ENCODE measurements at regions not wholly inside any gene's neighbourhood (a gene's known extent, or its start where the extent isn't known, plus 50 kb on each side); places are given as distances from the start of the nearest gene placed in this dataset.

DNA sequence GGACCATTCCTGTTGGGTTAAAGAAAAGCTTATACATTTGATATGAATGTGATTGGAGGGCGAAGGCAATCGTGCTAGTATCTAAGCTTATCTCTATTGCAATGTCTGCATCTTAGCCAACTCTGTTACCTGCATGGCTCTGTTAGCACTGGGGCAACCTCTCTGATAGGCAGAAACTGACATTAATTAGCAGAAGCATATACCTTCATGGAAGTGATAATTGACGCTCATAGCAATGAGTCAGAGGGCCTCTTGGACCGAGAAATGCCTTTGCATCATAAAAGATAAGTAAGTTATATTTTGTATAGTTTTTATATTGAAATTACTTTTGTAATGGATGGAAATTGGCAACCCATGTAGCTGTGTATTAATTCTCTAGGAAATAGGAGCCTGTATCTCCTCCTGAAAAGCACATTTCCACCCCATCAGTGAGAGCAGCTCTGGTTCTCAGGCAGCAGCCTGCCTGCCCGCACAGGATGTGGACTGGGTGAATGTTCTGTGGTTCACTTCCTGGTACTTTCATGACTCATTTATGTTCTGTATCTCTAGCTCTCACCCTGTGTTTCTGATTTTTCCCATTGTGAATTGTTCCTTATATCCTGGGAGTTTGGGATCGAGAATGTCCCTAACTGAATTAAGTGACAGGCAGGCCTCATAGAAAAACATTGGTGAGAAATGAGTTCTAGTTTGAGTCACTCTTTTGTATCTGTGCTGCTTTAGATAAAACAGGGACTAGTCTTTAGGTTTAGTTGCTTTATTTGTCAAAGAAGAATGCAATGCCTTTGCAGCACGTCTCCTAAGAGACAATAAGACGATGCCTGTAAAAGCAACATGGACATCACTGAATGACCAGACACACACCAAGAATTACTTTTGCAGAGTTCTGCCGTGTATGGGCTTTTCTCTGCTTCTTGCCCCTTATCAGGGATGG is 344.9 kb downstream of the DCDC2C start:
- Histone ChIP-seq H3K4me3 (ENCODE audit: insufficient read depth, low read depth, low read length) (no peak overlapping the region), H3K27me3 (ENCODE audit: control insufficient read depth, insufficient read depth, low read length) (no peaks in the 10 kb centered on the region), H3K36me3 (replicated peaks; ENCODE audit: control insufficient read depth, insufficient read depth, low read length) (no peaks in the 10 kb centered on the region)
- DNase-seq = no peak

DNA sequence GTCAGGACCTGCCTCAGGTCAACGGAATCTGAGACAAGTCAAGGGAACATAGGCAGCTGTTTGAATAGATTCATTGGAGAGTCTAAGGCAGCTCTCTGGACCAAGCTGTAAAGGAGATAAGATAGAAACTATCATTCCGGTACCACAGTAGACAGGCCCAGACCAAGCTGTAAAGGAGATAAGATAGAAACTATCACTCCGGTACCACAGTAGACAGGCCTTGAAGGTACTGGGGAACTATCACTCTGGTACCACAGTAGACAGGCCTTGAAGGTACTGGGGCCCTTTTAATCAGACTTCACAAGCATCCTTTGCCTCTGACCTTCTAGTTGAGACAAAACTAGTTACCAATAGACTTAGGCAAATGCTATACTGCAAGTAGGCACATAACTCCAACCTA is 346.1 kb downstream of the DCDC2C start:
- DNase-seq = no peak
- no peaks in the 10 kb centered on the region for H3K27me3 ChIP-seq (ENCODE audit: control insufficient read depth, insufficient read depth, low read length)
- no peak overlapping the region for H3K4me3 ChIP-seq (ENCODE audit: insufficient read depth, low read depth, low read length)
- H3K36me3 ChIP-seq (replicated peaks; ENCODE audit: control insufficient read depth, insufficient read depth, low read length) = no peaks in the 10 kb centered on the region

- Histone ChIP-seq H3K36me3 (replicated peaks; ENCODE audit: control insufficient read depth, insufficient read depth, low read length) (no peaks in the 10 kb centered on the region), H3K4me3 (ENCODE audit: insufficient read depth, low read depth, low read length) (no peak overlapping the region), H3K27me3 (ENCODE audit: control insufficient read depth, insufficient read depth, low read length) (no peaks in the 10 kb centered on the region)
- no peak for DNase-seq
Observed at GRCh38 chr2:4053769-4054493, 350.6 kb downstream of the DCDC2C start.

- Histone ChIP-seq H3K36me3 (replicated peaks; ENCODE audit: control insufficient read depth, insufficient read depth, low read length) (no peaks in the 10 kb centered on the region), H3K4me3 (ENCODE audit: insufficient read depth, low read depth, low read length) (no peak overlapping the region), H3K27me3 (ENCODE audit: control insufficient read depth, insufficient read depth, low read length) (no peaks in the 10 kb centered on the region)
- DNase-seq = no peak
Observed at GRCh38 chr2:4066217-4066616, 362.8 kb downstream of the DCDC2C start.

- H3K36me3 ChIP-seq (replicated peaks; ENCODE audit: control insufficient read depth, insufficient read depth, low read length) = no peaks in the 10 kb centered on the region
- no peak for DNase-seq
- no peak overlapping the region for H3K4me3 ChIP-seq (ENCODE audit: insufficient read depth, low read depth, low read length)
- no peaks in the 10 kb centered on the region for H3K27me3 ChIP-seq (ENCODE audit: control insufficient read depth, insufficient read depth, low read length)
Observed at GRCh38 chr2:4073026-4073569, 369.7 kb downstream of the DCDC2C start.

- Histone ChIP-seq H3K27me3 (ENCODE audit: control insufficient read depth, insufficient read depth, low read length) (no peaks in the 10 kb centered on the region), H3K36me3 (replicated peaks; ENCODE audit: control insufficient read depth, insufficient read depth, low read length) (no peaks in the 10 kb centered on the region), H3K4me3 (ENCODE audit: insufficient read depth, low read depth, low read length) (no peak overlapping the region)
- DNase-seq = no peak
Observed at GRCh38 chr2:4077017-4077416, 373.6 kb downstream of the DCDC2C start.

DNA sequence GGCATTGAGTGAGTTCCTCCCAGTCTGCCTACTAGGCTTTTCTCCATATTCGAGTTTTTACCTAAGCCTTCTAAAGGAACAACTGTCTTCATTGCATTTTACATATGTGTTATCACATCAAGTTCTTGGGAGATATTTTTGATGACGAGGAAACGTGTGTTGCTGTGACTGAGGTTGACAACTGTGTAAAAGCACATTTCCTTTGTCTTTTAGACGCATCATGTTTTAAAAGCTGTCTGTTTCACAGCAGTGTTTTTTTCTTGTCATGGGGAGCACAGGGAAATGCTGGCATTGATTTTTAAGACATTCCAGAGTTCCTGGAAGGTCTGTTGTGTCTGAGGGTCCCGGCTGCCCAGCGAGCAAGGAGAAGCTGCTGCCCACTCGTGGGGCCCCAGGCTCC is 381.8 kb downstream of the DCDC2C start:
- Histone ChIP-seq H3K27me3 (ENCODE audit: control insufficient read depth, insufficient read depth, low read length) (no peaks in the 10 kb centered on the region), H3K36me3 (replicated peaks; ENCODE audit: control insufficient read depth, insufficient read depth, low read length) (no peaks in the 10 kb centered on the region), H3K4me3 (ENCODE audit: insufficient read depth, low read depth, low read length) (no peak overlapping the region)
- DNase-seq = no peak

DNA sequence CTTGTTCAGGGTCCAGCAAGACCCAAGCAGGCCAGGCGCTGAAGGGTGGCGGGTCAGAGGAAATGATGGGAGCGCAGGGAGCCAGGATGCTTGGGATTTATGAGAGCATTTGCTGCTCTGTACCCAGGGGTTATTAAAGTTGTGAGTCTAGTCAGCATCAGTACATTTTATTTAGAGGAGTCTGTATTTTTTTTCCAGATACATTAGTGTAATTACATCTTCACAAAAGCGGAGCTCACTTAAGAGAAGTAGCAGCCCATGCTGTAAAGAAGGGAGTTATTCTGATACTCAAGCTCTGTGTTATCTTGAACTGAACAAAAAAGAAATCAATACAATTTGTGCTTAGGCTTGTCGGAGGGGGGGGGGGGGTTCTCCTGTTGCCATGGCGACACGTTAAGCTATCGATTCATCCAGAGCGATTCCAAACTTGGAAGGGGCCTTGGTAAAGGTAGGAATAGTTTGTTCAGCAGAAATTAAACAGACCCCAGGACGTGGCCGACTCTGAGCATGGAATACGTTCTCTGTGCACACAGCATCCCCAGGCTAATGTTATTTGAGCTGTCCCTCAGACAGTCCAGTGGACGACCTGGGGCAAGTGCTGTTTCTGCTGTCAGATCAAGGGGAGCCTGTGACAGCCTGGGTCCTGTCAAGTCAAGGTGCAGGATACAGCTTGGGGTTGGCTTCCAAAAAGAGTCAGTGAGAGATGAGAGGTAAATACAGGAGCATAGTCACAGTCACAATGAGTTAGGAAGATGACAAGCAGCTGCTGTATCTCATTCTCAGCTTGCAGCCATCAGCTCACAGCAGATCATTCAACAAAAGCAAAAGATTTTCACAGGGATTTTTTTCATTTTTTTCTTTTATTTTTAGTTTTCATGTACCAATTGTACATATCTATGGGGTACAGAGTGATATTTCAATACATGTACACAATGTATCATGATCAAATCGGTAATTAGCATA is 387.6 kb downstream of the DCDC2C start:
- DNase-seq = no peak
- Histone ChIP-seq H3K36me3 (replicated peaks; ENCODE audit: control insufficient read depth, insufficient read depth, low read length) (no peaks in the 10 kb centered on the region), H3K27me3 (ENCODE audit: control insufficient read depth, insufficient read depth, low read length) (no peaks in the 10 kb centered on the region), H3K4me3 (ENCODE audit: insufficient read depth, low read depth, low read length) (no peak overlapping the region)

- no peak for DNase-seq
- H3K36me3 ChIP-seq (replicated peaks; ENCODE audit: control insufficient read depth, insufficient read depth, low read length) = no peaks in the 10 kb centered on the region
Observed at GRCh38 chr2:4091869-4092268, 388.5 kb downstream of the DCDC2C start.

GRCh38 chr2:4094743-4095142 is 391.4 kb downstream of the DCDC2C start:
- H3K27me3 ChIP-seq (ENCODE audit: control insufficient read depth, insufficient read depth, low read length) = no peaks in the 10 kb centered on the region
- no peak overlapping the region for H3K4me3 ChIP-seq (ENCODE audit: insufficient read depth, low read depth, low read length)
- no peak for DNase-seq
- no peaks in the 10 kb centered on the region for H3K36me3 ChIP-seq (replicated peaks; ENCODE audit: control insufficient read depth, insufficient read depth, low read length)

More at GRCh38 chr2:4091869-4092268, 388.5 kb downstream of the DCDC2C start:
- H3K4me3 ChIP-seq (ENCODE audit: insufficient read depth, low read depth, low read length) = no peak overlapping the region
- no peaks in the 10 kb centered on the region for H3K27me3 ChIP-seq (ENCODE audit: control insufficient read depth, insufficient read depth, low read length)

GRCh38 chr2:4096978-4097766 is 393.8 kb downstream of the DCDC2C start:
- no peaks in the 10 kb centered on the region for H3K27me3 ChIP-seq (ENCODE audit: control insufficient read depth, insufficient read depth, low read length)
- DNase-seq = no peak
- H3K36me3 ChIP-seq (replicated peaks; ENCODE audit: control insufficient read depth, insufficient read depth, low read length) = no peaks in the 10 kb centered on the region
- no peak overlapping the region for H3K4me3 ChIP-seq (ENCODE audit: insufficient read depth, low read depth, low read length)

- Histone ChIP-seq H3K36me3 (replicated peaks; ENCODE audit: control insufficient read depth, insufficient read depth, low read length) (no peaks in the 10 kb centered on the region), H3K4me3 (ENCODE audit: insufficient read depth, low read depth, low read length) (no peak overlapping the region)
Observed at GRCh38 chr2:4098137-4098536, 394.8 kb downstream of the DCDC2C start.

DNA sequence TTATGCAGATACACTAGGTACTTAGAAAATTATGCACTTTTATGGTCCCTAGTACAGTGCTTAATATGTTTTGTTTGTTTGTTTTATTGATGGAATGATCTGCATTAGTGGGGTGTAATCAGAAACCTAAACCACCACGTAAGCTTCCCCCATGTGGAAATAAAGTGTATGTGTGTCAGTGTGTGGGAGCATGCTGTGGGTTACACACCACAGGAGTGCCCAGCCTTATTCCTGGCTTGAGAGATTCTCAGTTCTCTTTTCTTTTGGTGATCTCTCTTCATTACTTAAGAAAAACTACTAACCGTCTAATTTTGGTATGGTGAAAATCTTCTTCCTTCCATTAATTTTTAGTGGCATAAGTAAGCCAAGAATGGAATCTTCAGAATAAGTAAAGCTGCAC is 398.6 kb downstream of the DCDC2C start:
- DNase-seq = no peak
- H3K4me3 ChIP-seq (ENCODE audit: insufficient read depth, low read depth, low read length) = no peak overlapping the region
- H3K36me3 ChIP-seq (replicated peaks; ENCODE audit: control insufficient read depth, insufficient read depth, low read length) = no peaks in the 10 kb centered on the region
- no peaks in the 10 kb centered on the region for H3K27me3 ChIP-seq (ENCODE audit: control insufficient read depth, insufficient read depth, low read length)

More at GRCh38 chr2:4098137-4098536, 394.8 kb downstream of the DCDC2C start:
- no peak for DNase-seq
- no peaks in the 10 kb centered on the region for H3K27me3 ChIP-seq (ENCODE audit: control insufficient read depth, insufficient read depth, low read length)
